ENCODE measurements at regions not wholly inside any gene's neighbourhood (a gene's known extent, or its start where the extent isn't known, plus 50 kb on each side); places are given as distances from the start of the nearest gene placed in this dataset.
"Not testable (repeated sequence)": the region's sequence is repeated elsewhere in the genome, so short reads cannot be mapped to it uniquely, and the experiment has no call there.

GRCh38 chr3:8173892-8174291 is 327.7 kb upstream of the LMCD1 start:
- in situ Hi-C loops (cut with MboI) (no loop called here), intact Hi-C loops (cut with micrococcal nuclease; ENCODE audit: unreplicated experiment) (no loop called here)
- H2AFZ ChIP-seq (ENCODE audit: control insufficient read depth, low read depth, low read length), result no peak overlapping the region
- H4K20me1 ChIP-seq (ENCODE audit: control insufficient read depth, insufficient read depth), result no peaks in the 10 kb centered on the region
- H3K79me2 ChIP-seq (ENCODE audit: control insufficient read depth, insufficient read depth, low read length), result no peaks in the 10 kb centered on the region
- H3K9ac ChIP-seq (ENCODE audit: control insufficient read depth, insufficient read depth, low read length), result no peak overlapping the region
- ATAC-seq (no peak), DNase-seq (ENCODE audit: low read depth, low spot score) (no peak), FAIRE-seq (no peak)
- H3K4me1 ChIP-seq (ENCODE audit: control insufficient read depth, insufficient read depth, low read length), result no peaks in the 10 kb centered on the region
- H3K4me2 ChIP-seq (ENCODE audit: control insufficient read depth, insufficient read depth), result no peak overlapping the region
- TF ChIP-seq JUND (IDR thresholded peaks at IDR 0.05; ENCODE audit: low read depth, low read length), result no peak
- no peak for TF ChIP-seq TCF7 (IDR thresholded peaks at IDR 0.05; ENCODE audit: borderline replicate concordance)
- TF ChIP-seq KLF5 (IDR thresholded peaks at IDR 0.05; ENCODE audit: partially characterized antibody), result no peak
- TF ChIP-seq CBX5 (IDR thresholded peaks at IDR 0.05; ENCODE audit: low read depth), result no peak
- no peak for TF ChIP-seq HCFC1 (IDR thresholded peaks at IDR 0.05; ENCODE audit: low read length)
- TF ChIP-seq NRF1 (conservative IDR thresholded peaks at IDR 0.05; ENCODE audit: low read depth, low read length), result no peak
- TF ChIP-seq SRF (IDR thresholded peaks at IDR 0.05; ENCODE audit: low read depth in 2 of 2, low read length in 2 of 2), result no peak
- TF ChIP-seq CHD1 (IDR thresholded peaks at IDR 0.05; ENCODE audit: low read depth, low read length), result no peak
- no peak for TF ChIP-seq KDM1A (IDR thresholded peaks at IDR 0.05; ENCODE audit: borderline replicate concordance)
- TF ChIP-seq CHD4 (IDR thresholded peaks at IDR 0.05), result no peak
- no peak for TF ChIP-seq ATF3 (IDR thresholded peaks at IDR 0.05; ENCODE audit: borderline replicate concordance, extremely low read depth, low read depth, low read length)
- TF ChIP-seq WRNIP1 (IDR thresholded peaks at IDR 0.05; ENCODE audit: borderline replicate concordance, low read depth, low read length), result no peak
- TF ChIP-seq YBX1 (IDR thresholded peaks at IDR 0.05), result no peak
- no peak for TF ChIP-seq RBBP5 (conservative IDR thresholded peaks at IDR 0.05)
- TF ChIP-seq NFXL1 (IDR thresholded peaks at IDR 0.05; ENCODE audit: borderline replicate concordance), result no peak
- TF ChIP-seq HDGF (IDR thresholded peaks at IDR 0.05), result no peak
- TF ChIP-seq ASH2L (IDR thresholded peaks at IDR 0.05; ENCODE audit: borderline replicate concordance, low read depth), result no peak
- no peak for TF ChIP-seq CREM (IDR thresholded peaks at IDR 0.05; ENCODE audit: low read depth)
- CTCF ChIA-PET, result no interaction called here
- WGBS (ENCODE audit: insufficient coverage, insufficient replicate concordance, low lambda C conversion rate, missing lambda C conversion rate), result 7% methylated on average over 2 of the region's 2 CpGs
- H3K27ac ChIP-seq (ENCODE audit: control insufficient read depth, insufficient read depth), result no peak overlapping the region
- H3K4me3 ChIP-seq, result no peak overlapping the region
- SMC1A ChIA-PET (ENCODE audit: uncharacterized antibody, unreplicated experiment), result no interaction called here
- BruUV-seq (replicated peaks), result no TSS peak
- H3K36me3 ChIP-seq (ENCODE audit: control insufficient read depth in 2 of 2, insufficient read depth in 2 of 2, low read length in 1 of 2), result no peaks in the 10 kb centered on the region
- RAD21 ChIA-PET (ENCODE audit: unreplicated experiment), result no interaction called here
- H3K27me3 ChIP-seq (replicated peaks in 1 of 2; ENCODE audit: control insufficient read depth in 2 of 2, insufficient read depth in 2 of 2, low read length in 1 of 2), result no peaks in the 10 kb centered on the region
- POLR2A ChIA-PET, result no interaction called here
- H3K9me3 ChIP-seq (replicated peaks; ENCODE audit: control insufficient read depth, insufficient read depth, low read length), result no peaks in the 10 kb centered on the region

- H3K79me2 ChIP-seq (ENCODE audit: control insufficient read depth, insufficient read depth, low read length); H3K4me3 ChIP-seq; H3K27me3 ChIP-seq (replicated peaks in 1 of 2; ENCODE audit: control insufficient read depth in 2 of 2, insufficient read depth in 2 of 2, low read length in 1 of 2); in situ Hi-C loops (cut with MboI); H2AFZ ChIP-seq (ENCODE audit: control insufficient read depth, low read depth, low read length); BruUV-seq (replicated peaks); intact Hi-C loops (cut with micrococcal nuclease; ENCODE audit: unreplicated experiment); H3K4me2 ChIP-seq (ENCODE audit: control insufficient read depth, insufficient read depth); CTCF ChIA-PET; SMC1A ChIA-PET (ENCODE audit: uncharacterized antibody, unreplicated experiment); H3K9ac ChIP-seq (ENCODE audit: control insufficient read depth, insufficient read depth, low read length); DNase-seq (ENCODE audit: low read depth, low spot score); FAIRE-seq; H3K4me1 ChIP-seq (ENCODE audit: control insufficient read depth, insufficient read depth, low read length); RAD21 ChIA-PET (ENCODE audit: unreplicated experiment); H4K20me1 ChIP-seq (ENCODE audit: control insufficient read depth, insufficient read depth); H3K27ac ChIP-seq (ENCODE audit: control insufficient read depth, insufficient read depth); H3K9me3 ChIP-seq (replicated peaks; ENCODE audit: control insufficient read depth, insufficient read depth, low read length); ATAC-seq; H3K36me3 ChIP-seq (ENCODE audit: control insufficient read depth in 2 of 2, insufficient read depth in 2 of 2, low read length in 1 of 2); POLR2A ChIA-PET: not testable (repeated sequence)
- 15% methylated on average over 7 of the region's 10 CpGs for WGBS (ENCODE audit: insufficient coverage, insufficient replicate concordance, low lambda C conversion rate, missing lambda C conversion rate)
Measured at GRCh38 chr3:8176759-8177483, 324.7 kb upstream of the LMCD1 start.
